GM23338 (cell line): ENCODE measurements at regions not wholly inside any gene's neighbourhood (a gene's known extent, or its start where the extent isn't known, plus 50 kb on each side); places are given as distances from the start of the nearest gene placed in this dataset.

Experiments used
- ATAC-seq: fragments of 200-7000 bp; cut with Tn5 transposase; 3 replicates; pipeline ENCODE4 v1.9.1; 2020
- DNase-seq: peaks from one replicate; pipeline ENCODE4 v3.0.0-alpha.2; 2015; ENCODE audit warnings: low spot score
- H2AFZ ChIP-seq: fragments of 200-600 bp; sonication (generic); 2 replicates; pipeline ENCODE4 v1.8.0; 2016; ENCODE audit warnings: antibody characterized with exemption, mild to moderate bottlenecking, moderate library complexity
- H3F3A ChIP-seq: fragments of 200-600 bp; sonication (generic); replicated peaks from 2 replicates; pipeline ENCODE4 v1.8.0; 2017; ENCODE audit warnings: antibody characterized with exemption, mixed run types, low read depth
- H3K27ac ChIP-seq: fragments of 200-600 bp; sonication (generic); 2 replicates; pipeline ENCODE4 v1.6.1; 2016; ENCODE audit warnings: low read depth
- H3K27me3 ChIP-seq: fragments of 200-600 bp; sonication (generic); 2 replicates; pipeline ENCODE4 v1.8.0; 2016; ENCODE audit warnings: mild to moderate bottlenecking, mixed run types, moderate library complexity; ENCODE audit not compliant: insufficient read depth
- H3K36me3 ChIP-seq: fragments of 200-600 bp; sonication (generic); 2 replicates; pipeline ENCODE4 v1.8.0; 2016; ENCODE audit warnings: mild to moderate bottlenecking; ENCODE audit not compliant: insufficient read depth
- H3K4me1 ChIP-seq: fragments of 200-600 bp; sonication (generic); 2 replicates; pipeline ENCODE4 v1.8.0; 2016; ENCODE audit warnings: mild to moderate bottlenecking, moderate library complexity; ENCODE audit not compliant: insufficient read depth
- H3K4me2 ChIP-seq: fragments of 200-600 bp; sonication (generic); 2 replicates; pipeline ENCODE4 v1.7.1; 2017; ENCODE audit warnings: mixed run types
- H3K4me3 ChIP-seq: fragments of 200-600 bp; sonication (generic); 2 replicates; pipeline ENCODE4 v1.6.1; 2016; ENCODE audit warnings: mixed run types
- H3K79me2 ChIP-seq: fragments of 200-600 bp; sonication (generic); replicated peaks from 2 replicates; pipeline ENCODE4 v1.8.0; 2017; ENCODE audit warnings: mild to moderate bottlenecking; ENCODE audit not compliant: insufficient read depth
- H3K9me2 ChIP-seq: fragments of 200-600 bp; sonication (generic); 2 replicates; pipeline ENCODE4 v1.8.0; 2017; ENCODE audit not compliant: insufficient read depth
- H4K20me1 ChIP-seq: fragments of 200-600 bp; sonication (generic); replicated peaks from 2 replicates; pipeline ENCODE4 v1.8.0; 2017; ENCODE audit warnings: mild to moderate bottlenecking; ENCODE audit not compliant: insufficient read depth
- H3K27ac Mint-ChIP-seq: 2 replicates; pipeline ENCODE4 v1.8.0; 2020; ENCODE audit warnings: inconsistent platforms, mild to moderate bottlenecking, moderate library complexity, mixed read lengths
- H3K27me3 Mint-ChIP-seq: 3 replicates; pipeline ENCODE4 v1.8.0; 2022; ENCODE audit warnings: low read depth, mild to moderate bottlenecking, moderate library complexity, mixed read lengths, inconsistent platforms; ENCODE audit not compliant: insufficient read depth, poor library complexity
- H3K36me3 Mint-ChIP-seq: 3 replicates; pipeline ENCODE4 v1.8.0; 2021; ENCODE audit warnings: low read depth, mild to moderate bottlenecking, inconsistent platforms, moderate library complexity, mixed read lengths
- H3K4me1 Mint-ChIP-seq: 3 replicates; pipeline ENCODE4 v1.8.0; 2020; ENCODE audit warnings: mild to moderate bottlenecking, inconsistent platforms, mixed read lengths
- H3K4me3 Mint-ChIP-seq: 3 replicates; pipeline ENCODE4 v1.8.0; 2021; ENCODE audit warnings: moderate library complexity, mild to moderate bottlenecking, inconsistent platforms, mixed read lengths
- H3K9me3 Mint-ChIP-seq: 3 replicates; pipeline ENCODE4 v1.8.0; 2020; ENCODE audit warnings: moderate library complexity, mild to moderate bottlenecking, inconsistent platforms, mixed read lengths
- CREB1 ChIP-seq: fragments of 250-450 bp; sonication (Bioruptor Pico); IDR thresholded peaks from 2 replicates; pipeline ENCODE4 v1.5.0; 2020; ENCODE audit warnings: low read depth, mild to moderate bottlenecking, moderate library complexity
- ETS1 ChIP-seq: IDR thresholded peaks from 2 replicates; pipeline ENCODE4 v1.6.1; 2016; ENCODE audit warnings: antibody characterized with exemption
- EZH2 ChIP-seq: fragments of 200-600 bp; sonication (generic); IDR thresholded peaks from one replicate; pipeline ENCODE4 v1.8.0; 2017; ENCODE audit warnings: antibody characterized with exemption, mild to moderate bottlenecking, low read depth; ENCODE audit not compliant: unreplicated experiment
- EZH2phosphoT487 ChIP-seq: fragments of 200-600 bp; sonication (generic); IDR thresholded peaks from one replicate; pipeline ENCODE4 v1.8.1; 2018; ENCODE audit warnings: antibody characterized with exemption; ENCODE audit not compliant: unreplicated experiment
- JUNB ChIP-seq: IDR thresholded peaks from one replicate; pipeline ENCODE4 v1.6.1; 2016; ENCODE audit warnings: antibody characterized with exemption; ENCODE audit not compliant: unreplicated experiment
- NANOG ChIP-seq: IDR thresholded peaks from 2 replicates; pipeline ENCODE4 v1.6.1; 2016; ENCODE audit warnings: antibody characterized with exemption, borderline replicate concordance
- POLR2AphosphoS5 ChIP-seq: IDR thresholded peaks from 2 replicates; pipeline ENCODE4 v1.6.1; 2016; ENCODE audit warnings: antibody characterized with exemption, low read depth
- REST ChIP-seq: IDR thresholded peaks from one replicate; pipeline ENCODE4 v1.6.1; 2018; ENCODE audit warnings: antibody characterized with exemption; ENCODE audit not compliant: unreplicated experiment
- STAT1 ChIP-seq: IDR thresholded peaks from one replicate; pipeline ENCODE4 v1.6.1; 2016; ENCODE audit warnings: antibody characterized with exemption; ENCODE audit not compliant: unreplicated experiment
- ZNF114 ChIP-seq: fragments of 250-450 bp; sonication (Bioruptor Pico); IDR thresholded peaks from 2 replicates; pipeline ENCODE4 v1.5.0; 2020; ENCODE audit warnings: mild to moderate bottlenecking, moderate library complexity
- ZNF331 ChIP-seq: fragments of 250-450 bp; sonication (Bioruptor Pico); IDR thresholded peaks from 2 replicates; pipeline ENCODE4 v1.5.0; 2020; ENCODE audit warnings: low read depth, mild to moderate bottlenecking, moderate library complexity
- ZNF462 ChIP-seq: fragments of 250-450 bp; sonication (Bioruptor Pico); IDR thresholded peaks from 2 replicates; pipeline ENCODE4 v1.5.0; 2020; ENCODE audit warnings: mild to moderate bottlenecking, moderate library complexity
- TF ChIP-seq, protein P1 (sequence below), 2 experiments: fragments of 200-600 bp in 1 of 2; sonication (generic) in 1 of 2; conservative IDR thresholded peaks; 2 replicates each; pipeline versions ENCODE4 v1.5.1 to v1.6.1; 2016 to 2017; ENCODE audit warnings: antibody characterized with exemption in 2 of 2, low read depth in 2 of 2, mild to moderate bottlenecking in 2 of 2, moderate library complexity in 1 of 2

DNA sequence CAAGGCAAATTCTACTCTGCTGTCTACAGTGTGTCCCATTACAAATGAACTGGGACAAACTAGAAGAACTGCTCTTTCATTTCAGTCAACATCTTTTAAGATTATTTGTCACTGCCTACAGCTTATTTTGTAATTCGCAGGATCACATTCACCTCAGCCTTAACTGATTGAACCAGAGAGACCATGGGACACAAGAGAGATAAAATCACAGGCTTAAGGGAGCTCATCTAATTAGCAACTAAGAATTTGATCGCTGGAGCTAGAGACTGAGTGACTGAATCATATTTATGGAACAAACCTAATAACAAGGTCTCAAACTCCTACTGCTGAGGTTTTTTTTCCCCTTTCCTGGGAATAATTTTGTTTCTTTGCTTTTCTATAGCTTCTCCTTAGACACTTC, 898.2 kb downstream of the PCDH18 start (continued):
- TF ChIP-seq ZNF462 (CRISPR knock-in tag): no peak
- TF ChIP-seq NANOG: no peak
- no peak for TF ChIP-seq REST
- TF ChIP-seq CREB1 (CRISPR knock-in tag): no peak

DNA sequence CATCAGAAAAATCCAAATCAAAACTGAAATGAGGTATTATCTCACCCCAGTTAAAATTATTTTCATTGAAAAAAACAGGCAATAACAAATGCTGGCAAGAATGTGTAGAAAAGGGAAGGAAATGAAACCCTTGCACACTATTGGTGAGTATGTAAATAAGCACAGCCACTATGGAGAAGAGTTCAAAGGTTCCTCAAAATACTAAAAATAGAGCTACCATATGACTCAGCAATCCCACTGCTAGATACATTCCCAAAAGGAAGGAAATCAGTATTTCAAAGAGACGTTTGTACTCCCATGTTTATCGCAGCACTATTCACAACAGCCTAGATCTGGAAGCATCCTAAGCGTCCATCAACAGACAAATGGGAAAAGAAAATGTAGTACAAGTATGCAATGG, 932.4 kb downstream of the PCDH18 start:
- Mint-ChIP-seq H3K9me3 (peaks cover 2% of the 10 kb centered on the region; the same call in 2 of the 3 replicates), H3K4me3 (no peak overlapping the region), H3K27ac (no peak overlapping the region), H3K4me1 (no peaks in the 10 kb centered on the region; the same call in 2 of the 3 replicates), H3K27me3 (no peaks in the 10 kb centered on the region), H3K36me3 (peaks cover 2% of the 10 kb centered on the region; the same call in 1 of the 3 replicates)
- Histone ChIP-seq H3K9me2 (no peaks in the 10 kb centered on the region), H3K27me3 (no peaks in the 10 kb centered on the region), H3K4me3 (no peak overlapping the region), H3K4me1 (no peaks in the 10 kb centered on the region), H3F3A (no peaks in the 10 kb centered on the region), H3K4me2 (no peak overlapping the region), H3K36me3 (no peaks in the 10 kb centered on the region), H3K79me2 (no peaks in the 10 kb centered on the region), H3K27ac (no peak overlapping the region), H2AFZ (no peak overlapping the region), H4K20me1 (no peaks in the 10 kb centered on the region)
- ATAC-seq: no peak
- no peak for DNase-seq
- TF ChIP-seq STAT1 (no peak), ZNF331 (no peak), EZH2 (no peak), POLR2AphosphoS5 (no peak), EZH2phosphoT487 (no peak), NANOG (no peak), JUNB (no peak), ETS1 (no peak), CREB1 (CRISPR knock-in tag) (no peak), ZNF114 (CRISPR knock-in tag) (no peak)
- TF ChIP-seq, protein P1, sequence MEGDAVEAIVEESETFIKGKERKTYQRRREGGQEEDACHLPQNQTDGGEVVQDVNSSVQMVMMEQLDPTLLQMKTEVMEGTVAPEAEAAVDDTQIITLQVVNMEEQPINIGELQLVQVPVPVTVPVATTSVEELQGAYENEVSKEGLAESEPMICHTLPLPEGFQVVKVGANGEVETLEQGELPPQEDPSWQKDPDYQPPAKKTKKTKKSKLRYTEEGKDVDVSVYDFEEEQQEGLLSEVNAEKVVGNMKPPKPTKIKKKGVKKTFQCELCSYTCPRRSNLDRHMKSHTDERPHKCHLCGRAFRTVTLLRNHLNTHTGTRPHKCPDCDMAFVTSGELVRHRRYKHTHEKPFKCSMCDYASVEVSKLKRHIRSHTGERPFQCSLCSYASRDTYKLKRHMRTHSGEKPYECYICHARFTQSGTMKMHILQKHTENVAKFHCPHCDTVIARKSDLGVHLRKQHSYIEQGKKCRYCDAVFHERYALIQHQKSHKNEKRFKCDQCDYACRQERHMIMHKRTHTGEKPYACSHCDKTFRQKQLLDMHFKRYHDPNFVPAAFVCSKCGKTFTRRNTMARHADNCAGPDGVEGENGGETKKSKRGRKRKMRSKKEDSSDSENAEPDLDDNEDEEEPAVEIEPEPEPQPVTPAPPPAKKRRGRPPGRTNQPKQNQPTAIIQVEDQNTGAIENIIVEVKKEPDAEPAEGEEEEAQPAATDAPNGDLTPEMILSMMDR (conservative IDR thresholded peaks at IDR 0.05; ENCODE audit: low read depth in 2 of 2): no peak
